Skeletal muscle tissue (tissue), 3 donors: ENCODE measurements at regions not wholly inside any gene's neighbourhood (a gene's known extent, or its start where the extent isn't known, plus 50 kb on each side); places are given as distances from the start of the nearest gene placed in this dataset.

ENCODE experiments used
- H3K27ac ChIP-seq: one replicate; pipeline ENCODE4 v1.7.0; 2013; ENCODE audit warnings: mild to moderate bottlenecking, low read depth, low read length, inconsistent platforms
- H3K27me3 ChIP-seq, 3 donors: one replicate each; pipeline ENCODE4 v1.7.0; 2013; ENCODE audit warnings: low read length in 3 of 3; ENCODE audit not compliant: control insufficient read depth in 3 of 3, insufficient read depth in 3 of 3
- H3K36me3 ChIP-seq, 3 donors: one replicate each; pipeline ENCODE4 v1.7.0; 2013; ENCODE audit warnings: low read length in 3 of 3; ENCODE audit not compliant: control insufficient read depth in 3 of 3, insufficient read depth in 3 of 3
- H3K4me1 ChIP-seq, 3 donors: one replicate each; pipeline ENCODE4 v1.7.0; 2013; ENCODE audit warnings: low read length in 3 of 3, mild to moderate bottlenecking in 3 of 3; ENCODE audit not compliant: control insufficient read depth in 3 of 3, insufficient read depth in 3 of 3
- H3K4me3 ChIP-seq, 3 donors: one replicate each; pipeline ENCODE4 v1.7.0; 2013; ENCODE audit warnings: low read length in 3 of 3
- H3K9ac ChIP-seq, 3 donors: one replicate each; pipeline ENCODE4 v1.7.0; 2013; ENCODE audit warnings: low read length in 3 of 3, mild to moderate bottlenecking in 3 of 3, moderate library complexity in 2 of 3, low read depth in 1 of 3
- H3K9me3 ChIP-seq, 3 donors: one replicate each; pipeline ENCODE4 v1.7.0; 2013; ENCODE audit warnings: low read length in 3 of 3; ENCODE audit not compliant: control insufficient read depth in 3 of 3
- donor health status: Osteomylitis.

DNA sequence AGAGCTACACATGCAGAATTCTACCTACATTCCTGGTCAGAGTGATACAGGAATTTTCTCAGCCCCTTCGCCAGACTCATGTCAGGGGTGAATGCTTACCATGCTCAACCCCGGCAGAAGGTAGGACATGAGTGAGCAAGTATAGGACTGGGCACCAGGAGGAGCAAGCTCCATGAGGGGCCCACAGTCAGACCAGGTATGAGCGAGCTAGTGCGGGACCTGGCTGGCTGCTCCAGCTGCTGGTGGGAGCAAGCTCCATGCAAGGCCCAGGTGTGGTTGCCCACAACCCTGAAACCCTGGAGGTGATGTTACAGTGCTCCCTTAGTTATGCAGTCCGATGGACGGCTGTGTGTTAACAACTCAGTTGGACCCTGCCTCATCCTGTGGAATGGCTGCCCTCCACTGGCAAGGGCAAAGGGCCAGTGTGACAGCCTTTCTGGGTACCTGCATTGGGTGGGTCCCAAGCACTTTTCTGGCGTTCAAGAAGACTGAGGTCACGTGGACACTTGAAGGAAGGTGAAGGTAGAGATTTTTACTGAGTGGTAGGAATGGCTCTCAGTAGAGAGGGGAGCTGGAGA, 503.5 kb upstream of the CITED2 start:
- Histone ChIP-seq H3K9me3 (no peaks in the 10 kb centered on the region), H3K36me3 (no peaks in the 10 kb centered on the region), H3K27ac (no peak overlapping the region), H3K4me1 (peaks cover 8 to 13% (median 12%) of the 10 kb centered on the region in 3 donors), H3K27me3 (no peaks in the 10 kb centered on the region), H3K4me3 (no peak overlapping the region), H3K9ac (no peak overlapping the region)

DNA sequence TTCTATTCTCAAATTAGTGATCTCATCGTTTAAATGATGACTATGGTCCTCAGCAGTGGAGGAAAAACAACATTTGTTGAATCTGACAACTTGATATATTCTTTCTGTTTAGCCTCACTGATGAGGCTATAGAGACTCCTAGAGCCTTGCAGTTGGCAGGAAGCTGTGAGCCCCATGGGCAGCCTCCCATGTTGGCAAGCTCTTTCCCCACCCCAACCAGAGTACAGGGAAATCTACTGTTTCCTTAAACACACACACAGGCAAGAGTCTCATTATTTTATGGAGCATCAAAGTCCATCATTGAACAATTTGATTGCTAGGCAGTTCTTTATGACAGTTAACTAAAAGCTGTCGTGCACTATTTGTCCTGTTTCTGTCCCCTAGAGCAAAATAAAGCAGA, 498.2 kb upstream of the CITED2 start:
- Histone ChIP-seq H3K4me3 (no peak overlapping the region), H3K27me3 (no peaks in the 10 kb centered on the region), H3K4me1 (no peaks in the 10 kb centered on the region), H3K9ac (no peak overlapping the region), H3K27ac (no peak overlapping the region), H3K36me3 (no peaks in the 10 kb centered on the region), H3K9me3 (no peaks in the 10 kb centered on the region)

DNA sequence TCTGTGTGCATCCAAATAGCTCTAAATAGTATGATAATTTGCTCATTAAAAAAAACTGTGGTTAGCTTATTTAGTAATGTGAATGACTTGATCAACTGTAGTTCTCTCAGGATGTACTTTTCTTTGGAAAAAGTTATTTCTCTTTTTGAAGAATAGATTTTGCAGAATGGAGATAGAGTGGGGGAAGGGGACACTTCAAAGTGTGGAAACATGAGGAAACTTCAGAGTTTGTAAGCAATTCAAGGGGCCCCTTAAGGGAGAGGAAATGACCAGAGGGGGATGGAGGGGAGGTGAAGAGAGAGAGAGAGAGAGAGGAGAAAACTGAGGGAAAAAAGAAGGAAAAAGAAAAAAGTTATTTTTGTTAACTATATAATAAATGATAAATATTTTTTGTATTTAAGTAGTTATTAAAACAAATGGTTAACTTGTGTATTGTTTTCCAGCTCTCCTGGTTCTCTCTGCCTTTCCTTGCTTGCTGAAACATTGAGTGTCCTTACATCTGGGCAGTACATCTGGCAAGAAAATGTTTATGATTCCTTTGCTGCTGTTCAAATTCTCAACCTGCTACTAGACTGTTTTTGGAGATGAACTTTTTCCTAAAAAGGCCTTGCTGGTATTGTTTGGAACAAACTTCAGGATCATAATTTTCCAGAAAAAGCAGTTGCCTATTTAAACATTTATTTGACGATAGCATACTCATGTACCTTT, 497.5 kb upstream of the CITED2 start:
- Histone ChIP-seq H3K4me1 (no peaks in the 10 kb centered on the region), H3K4me3 (no peak overlapping the region), H3K27ac (no peak overlapping the region), H3K27me3 (no peaks in the 10 kb centered on the region), H3K9me3 (no peaks in the 10 kb centered on the region), H3K9ac (no peak overlapping the region), H3K36me3 (no peaks in the 10 kb centered on the region)

DNA sequence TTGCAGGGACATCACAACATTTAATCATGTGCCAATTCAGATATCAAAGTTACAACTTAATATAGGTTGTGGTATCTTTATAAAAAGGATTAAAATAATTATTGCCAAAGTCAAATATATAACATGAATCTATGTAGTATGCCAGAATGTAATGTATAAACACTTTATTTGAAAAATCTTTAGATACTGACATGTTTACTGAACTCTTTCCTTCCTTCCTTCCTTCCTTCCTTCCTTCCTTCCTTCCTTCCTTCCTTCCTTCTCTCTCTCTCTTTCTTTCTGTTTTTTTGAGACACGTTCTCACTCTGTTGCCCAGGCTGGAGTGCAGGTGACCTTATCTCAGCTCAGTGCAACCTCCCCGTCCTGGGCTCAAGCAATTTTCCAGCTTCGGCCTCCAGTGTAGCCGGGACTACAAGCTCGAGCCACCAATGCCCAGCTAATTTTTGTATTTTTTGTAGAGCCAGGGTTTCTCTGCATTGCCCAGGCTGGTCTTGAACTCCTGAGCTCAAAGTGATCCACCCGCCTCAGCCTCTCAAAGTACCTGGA, 496.8 kb upstream of the CITED2 start:
- Histone ChIP-seq H3K36me3 (no peaks in the 10 kb centered on the region), H3K9me3 (no peaks in the 10 kb centered on the region), H3K4me1 (no peaks in the 10 kb centered on the region), H3K27me3 (no peaks in the 10 kb centered on the region), H3K4me3 (no peak overlapping the region), H3K9ac (no peak overlapping the region), H3K27ac (no peak overlapping the region)

DNA sequence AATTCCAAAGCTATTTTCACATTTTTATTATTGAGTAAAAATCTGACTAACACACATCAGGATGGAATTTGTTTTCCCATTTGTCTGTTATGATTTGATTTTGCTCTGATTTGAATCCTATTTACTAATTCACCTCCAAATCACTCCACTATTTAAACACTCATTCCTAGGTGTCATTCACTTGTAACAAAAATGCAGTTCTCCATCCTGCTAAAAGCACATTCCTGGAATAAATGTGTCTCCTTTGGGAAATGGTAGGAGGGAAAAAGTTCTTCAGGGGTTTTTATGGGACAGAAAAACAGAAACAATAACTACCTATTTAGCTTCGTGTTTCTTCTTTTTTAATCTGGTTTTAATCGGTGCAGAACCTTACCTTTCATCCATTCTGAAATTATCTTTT, 494.1 kb upstream of the CITED2 start:
- Histone ChIP-seq H3K4me3 (no peak overlapping the region), H3K27ac (no peak overlapping the region), H3K27me3 (no peaks in the 10 kb centered on the region)

DNA sequence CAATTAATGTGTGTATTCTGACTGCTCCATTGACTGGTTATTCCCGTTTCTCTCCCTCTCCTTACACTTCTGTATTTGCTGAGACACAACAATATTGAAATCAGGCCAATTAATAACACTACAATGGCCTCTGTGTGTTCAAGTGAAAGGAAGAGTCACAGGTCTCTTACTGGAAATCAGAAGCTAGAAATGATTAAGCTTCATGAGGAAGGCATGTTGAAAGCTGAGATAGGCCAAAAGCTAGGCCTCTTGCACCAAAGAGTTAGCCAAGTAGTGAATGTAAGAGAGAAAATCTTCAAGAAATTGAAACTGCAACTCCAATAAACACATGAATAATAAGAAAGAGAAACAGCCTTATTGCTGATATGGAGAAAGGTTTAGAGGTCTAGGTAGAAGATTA, 489.5 kb upstream of the CITED2 start:
- Histone ChIP-seq H3K9me3 (no peaks in the 10 kb centered on the region), H3K27me3 (no peaks in the 10 kb centered on the region), H3K27ac (no peak overlapping the region), H3K4me1 (no peaks in the 10 kb centered on the region), H3K36me3 (no peaks in the 10 kb centered on the region), H3K9ac (no peak overlapping the region), H3K4me3 (no peak overlapping the region)

More for the DNA sequence above, 494.1 kb upstream of the CITED2 start:
- Histone ChIP-seq H3K9ac (no peak overlapping the region), H3K9me3 (no peaks in the 10 kb centered on the region), H3K36me3 (no peaks in the 10 kb centered on the region), H3K4me1 (no peaks in the 10 kb centered on the region)

DNA sequence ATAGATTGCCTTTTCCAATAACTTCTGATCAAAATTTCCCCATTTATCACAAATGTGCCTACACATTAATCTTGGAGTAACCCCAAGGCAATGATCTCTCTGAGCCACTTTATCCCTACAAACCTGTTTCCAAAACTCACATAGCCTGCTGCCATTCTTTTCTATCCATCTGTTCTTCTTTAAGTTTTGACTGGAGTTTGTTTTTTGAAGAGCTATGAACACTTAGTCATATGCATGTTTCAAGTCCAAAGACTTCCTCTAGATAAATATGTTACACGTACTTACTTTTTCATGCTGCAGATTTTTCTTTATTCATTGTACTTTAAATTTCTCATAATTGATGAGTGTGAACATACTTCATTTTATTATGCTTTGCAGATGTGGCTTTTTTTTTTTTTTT, 488.9 kb upstream of the CITED2 start:
- Histone ChIP-seq H3K4me1 (no peaks in the 10 kb centered on the region), H3K27me3 (no peaks in the 10 kb centered on the region), H3K9me3 (no peaks in the 10 kb centered on the region), H3K36me3 (no peaks in the 10 kb centered on the region), H3K4me3 (no peak overlapping the region), H3K9ac (no peak overlapping the region), H3K27ac (no peak overlapping the region)

DNA sequence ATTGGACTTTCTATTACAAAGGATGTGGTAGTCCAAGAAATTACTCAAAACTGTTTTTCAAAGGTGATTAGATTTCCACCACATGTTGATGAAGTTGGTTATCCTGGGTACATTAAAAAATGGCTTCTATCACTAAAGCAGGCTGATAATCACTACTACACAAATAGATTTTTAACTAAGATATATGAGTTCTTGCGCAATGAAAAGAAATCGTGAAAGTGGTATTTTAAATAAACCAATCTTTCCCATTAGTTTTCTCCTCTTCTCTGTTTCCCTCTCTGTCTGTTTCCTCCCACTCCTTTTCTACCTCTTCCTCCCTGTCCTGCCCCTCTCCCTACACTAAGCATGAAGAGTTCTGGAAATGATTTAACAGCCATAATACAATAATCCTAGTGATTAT, 487.9 kb upstream of the CITED2 start:
- no peaks in the 10 kb centered on the region for H3K4me1 ChIP-seq
- no peak overlapping the region for H3K9ac ChIP-seq
- H3K9me3 ChIP-seq: no peaks in the 10 kb centered on the region
- H3K36me3 ChIP-seq: no peaks in the 10 kb centered on the region
- H3K27me3 ChIP-seq: no peaks in the 10 kb centered on the region
- no peak overlapping the region for H3K4me3 ChIP-seq
- no peak overlapping the region for H3K27ac ChIP-seq

DNA sequence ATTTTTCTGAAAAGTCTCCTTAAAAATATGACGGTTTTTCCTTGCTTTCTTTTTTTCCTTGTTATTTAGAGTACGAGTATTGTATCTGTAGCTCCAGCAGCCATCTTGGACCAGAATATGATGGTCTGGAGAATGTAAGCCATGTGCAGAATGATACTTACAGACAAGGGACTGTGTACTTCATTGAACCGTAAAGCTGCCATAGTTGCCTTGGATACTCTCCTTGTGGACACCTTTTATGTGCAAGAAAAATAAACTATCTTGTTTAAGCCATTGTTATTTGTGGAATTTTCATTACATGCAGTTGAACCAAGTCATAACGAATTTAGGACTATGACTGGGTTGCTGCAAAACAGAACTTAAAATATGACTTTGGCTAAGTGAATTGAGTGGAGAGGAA, 485.8 kb upstream of the CITED2 start:
- Histone ChIP-seq H3K27me3 (no peaks in the 10 kb centered on the region), H3K27ac (no peak overlapping the region), H3K9me3 (no peaks in the 10 kb centered on the region)

DNA sequence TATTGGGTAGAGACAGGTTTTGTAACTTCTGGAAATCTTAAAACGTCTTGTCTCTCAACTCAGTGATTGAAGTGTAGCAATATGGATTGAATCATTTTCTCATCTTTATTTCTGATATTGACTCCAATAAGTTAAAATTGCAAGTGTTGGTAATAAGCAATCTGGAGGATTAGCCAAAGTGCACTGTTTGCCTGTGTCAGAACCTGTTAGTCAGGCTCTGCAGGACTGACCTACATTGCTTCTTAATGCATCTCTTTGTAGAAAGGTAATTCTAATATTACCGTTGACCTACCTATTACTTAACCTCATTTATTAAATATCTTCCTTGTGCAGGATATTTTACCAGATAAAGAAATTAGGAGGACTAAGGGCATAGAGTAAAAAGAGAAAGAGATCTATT, 484.0 kb upstream of the CITED2 start:
- H3K36me3 ChIP-seq: no peaks in the 10 kb centered on the region
- H3K27ac ChIP-seq: no peak overlapping the region
- H3K27me3 ChIP-seq: no peaks in the 10 kb centered on the region
- H3K9ac ChIP-seq: no peak overlapping the region
- no peak overlapping the region for H3K4me3 ChIP-seq
- H3K9me3 ChIP-seq: no peaks in the 10 kb centered on the region
- H3K4me1 ChIP-seq: peaks cover 0 to 2% (median 0%) of the 10 kb centered on the region in 3 donors

More for the DNA sequence above, 485.8 kb upstream of the CITED2 start:
- H3K4me1 ChIP-seq: peaks cover 0 to 2% (median 0%) of the 10 kb centered on the region in 3 donors
- H3K36me3 ChIP-seq: no peaks in the 10 kb centered on the region
- H3K9ac ChIP-seq: no peak overlapping the region
- H3K4me3 ChIP-seq: no peak overlapping the region
